Smooth muscle cell (in vitro differentiated cells): ENCODE measurements at regions not wholly inside any gene's neighbourhood (a gene's known extent, or its start where the extent isn't known, plus 50 kb on each side); places are given as distances from the start of the nearest gene placed in this dataset.

Experiments
- DNase-seq: peaks from one replicate; lab custom pipeline; 2025; ENCODE audit not compliant: unreplicated experiment; lab: John Stamatoyannopoulos, UW
- H2AFZ ChIP-seq: fragments of 200-600 bp; sonication (generic); 2 replicates; pipeline ENCODE4 v1.6.0; 2016; ENCODE audit warnings: antibody characterized with exemption, low read depth, mild to moderate bottlenecking
- H3F3A ChIP-seq: fragments of 200-600 bp; sonication (generic); 2 replicates; pipeline ENCODE4 v1.6.0; 2017; ENCODE audit warnings: antibody characterized with exemption, low read depth
- H3K27ac ChIP-seq: fragments of 200-600 bp; sonication (generic); 2 replicates; pipeline ENCODE4 v1.5.1; 2016; ENCODE audit warnings: low read depth, mild to moderate bottlenecking
- H3K27me3 ChIP-seq: fragments of 200-600 bp; sonication (generic); 2 replicates; pipeline ENCODE4 v1.6.1; 2016; ENCODE audit warnings: low read depth, mild to moderate bottlenecking
- H3K36me3 ChIP-seq: fragments of 200-600 bp; sonication (generic); 2 replicates; pipeline ENCODE4 v1.5.1; 2016; ENCODE audit warnings: low read depth
- H3K4me1 ChIP-seq: fragments of 200-600 bp; sonication (generic); 2 replicates; pipeline ENCODE4 v1.5.1; 2016; ENCODE audit warnings: low read depth
- H3K4me2 ChIP-seq: fragments of 200-600 bp; sonication (generic); 2 replicates; pipeline ENCODE4 v1.6.0; 2016; ENCODE audit warnings: mild to moderate bottlenecking
- H3K4me3 ChIP-seq: fragments of 200-600 bp; sonication (generic); 2 replicates; pipeline ENCODE4 v1.5.1; 2016; ENCODE audit warnings: mild to moderate bottlenecking
- H3K79me2 ChIP-seq: fragments of 200-600 bp; sonication (generic); 2 replicates; pipeline ENCODE4 v1.6.0; 2016; ENCODE audit warnings: low read depth, mild to moderate bottlenecking
- H3K9ac ChIP-seq: fragments of 200-600 bp; sonication (generic); 2 replicates; pipeline ENCODE4 v1.6.0; 2016; ENCODE audit warnings: low read depth
- H3K9me3 ChIP-seq: fragments of 200-600 bp; sonication (generic); replicated peaks from 2 replicates; pipeline ENCODE4 v1.5.1; 2016; ENCODE audit warnings: low read depth
- H4K20me1 ChIP-seq: fragments of 200-600 bp; sonication (generic); 2 replicates; pipeline ENCODE4 v1.6.0; 2016; ENCODE audit warnings: low read depth
- WGBS: methylation state at CpG from one replicate; pipeline ENCODE4 v1.1.7; 2016; ENCODE audit warnings: low lambda C conversion rate; 5-methylcytosine and 5-hydroxymethylcytosine counted together
- TF ChIP-seq, protein P1 (sequence below): fragments of 200-600 bp; sonication (generic); IDR thresholded peaks from 2 replicates; pipeline ENCODE4 v1.5.1; 2017; ENCODE audit warnings: borderline replicate concordance, mild to moderate bottlenecking, antibody characterized with exemption; ENCODE audit not compliant: insufficient read depth, poor library complexity, severe bottlenecking

DNA sequence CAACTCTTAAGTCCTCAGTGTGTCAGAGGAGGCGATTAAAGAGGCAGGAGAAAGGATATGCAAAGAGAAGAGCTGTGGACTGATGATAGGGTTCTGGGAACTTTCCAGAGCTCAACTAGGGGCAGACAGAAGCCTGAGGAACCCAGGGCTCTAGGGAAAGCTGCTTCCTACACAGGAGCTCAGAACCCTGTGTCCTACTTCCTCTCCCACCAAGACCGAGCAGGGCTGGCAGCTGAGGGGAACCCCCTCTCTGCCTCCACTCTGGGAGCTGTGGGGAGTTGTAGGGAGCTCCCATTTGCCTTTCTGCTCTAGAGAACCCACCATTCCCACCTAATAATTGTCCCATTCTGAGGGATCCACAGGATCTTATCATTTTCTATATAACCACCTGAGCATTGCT is 674.3 kb downstream of the ACTL7B start:
- Histone ChIP-seq H2AFZ (no peak overlapping the region), H3F3A (no peaks in the 10 kb centered on the region), H3K4me3 (no peak overlapping the region), H3K27me3 (no peaks in the 10 kb centered on the region), H3K36me3 (no peaks in the 10 kb centered on the region), H3K4me2 (no peak overlapping the region), H3K4me1 (no peaks in the 10 kb centered on the region), H3K9ac (no peak overlapping the region), H3K9me3 (no peaks in the 10 kb centered on the region), H3K27ac (no peak overlapping the region), H3K79me2 (no peaks in the 10 kb centered on the region), H4K20me1 (no peaks in the 10 kb centered on the region)
- TF ChIP-seq, protein P1, sequence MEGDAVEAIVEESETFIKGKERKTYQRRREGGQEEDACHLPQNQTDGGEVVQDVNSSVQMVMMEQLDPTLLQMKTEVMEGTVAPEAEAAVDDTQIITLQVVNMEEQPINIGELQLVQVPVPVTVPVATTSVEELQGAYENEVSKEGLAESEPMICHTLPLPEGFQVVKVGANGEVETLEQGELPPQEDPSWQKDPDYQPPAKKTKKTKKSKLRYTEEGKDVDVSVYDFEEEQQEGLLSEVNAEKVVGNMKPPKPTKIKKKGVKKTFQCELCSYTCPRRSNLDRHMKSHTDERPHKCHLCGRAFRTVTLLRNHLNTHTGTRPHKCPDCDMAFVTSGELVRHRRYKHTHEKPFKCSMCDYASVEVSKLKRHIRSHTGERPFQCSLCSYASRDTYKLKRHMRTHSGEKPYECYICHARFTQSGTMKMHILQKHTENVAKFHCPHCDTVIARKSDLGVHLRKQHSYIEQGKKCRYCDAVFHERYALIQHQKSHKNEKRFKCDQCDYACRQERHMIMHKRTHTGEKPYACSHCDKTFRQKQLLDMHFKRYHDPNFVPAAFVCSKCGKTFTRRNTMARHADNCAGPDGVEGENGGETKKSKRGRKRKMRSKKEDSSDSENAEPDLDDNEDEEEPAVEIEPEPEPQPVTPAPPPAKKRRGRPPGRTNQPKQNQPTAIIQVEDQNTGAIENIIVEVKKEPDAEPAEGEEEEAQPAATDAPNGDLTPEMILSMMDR, result no peak
- DNase-seq, result no peak
- WGBS, result 100% methylated on average over 2 of the region's 2 CpGs

DNA sequence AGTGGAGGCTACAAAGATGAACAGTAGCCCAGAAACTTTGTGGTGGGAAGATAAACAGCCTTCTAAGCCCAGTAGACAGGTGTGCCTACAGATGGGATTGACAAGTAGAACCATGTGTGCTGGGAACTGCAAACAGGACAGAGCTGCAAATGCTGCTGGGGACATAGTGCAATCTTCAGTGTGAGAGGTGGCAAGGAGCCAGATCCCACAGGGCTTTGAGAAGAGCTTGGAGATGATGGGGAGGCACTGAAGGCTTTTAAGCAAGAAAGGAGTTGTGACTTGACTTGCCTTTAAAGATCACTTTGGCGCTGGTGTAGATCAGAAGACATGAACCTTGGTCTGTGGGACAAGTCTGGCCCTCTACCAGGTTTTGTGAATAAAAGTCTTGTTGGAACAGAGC is 675.2 kb downstream of the ACTL7B start:
- Histone ChIP-seq H3K9ac (no peak overlapping the region), H2AFZ (no peak overlapping the region), H3F3A (no peaks in the 10 kb centered on the region), H3K4me2 (no peak overlapping the region), H3K79me2 (no peaks in the 10 kb centered on the region), H3K4me1 (no peaks in the 10 kb centered on the region), H3K36me3 (no peaks in the 10 kb centered on the region), H4K20me1 (no peaks in the 10 kb centered on the region), H3K27ac (no peak overlapping the region), H3K27me3 (no peaks in the 10 kb centered on the region), H3K9me3 (no peaks in the 10 kb centered on the region), H3K4me3 (no peak overlapping the region)
- WGBS, result 100% methylated on average over 1 of the region's 1 CpG
- no peak for DNase-seq
- TF ChIP-seq, protein P1, result no peak

DNA sequence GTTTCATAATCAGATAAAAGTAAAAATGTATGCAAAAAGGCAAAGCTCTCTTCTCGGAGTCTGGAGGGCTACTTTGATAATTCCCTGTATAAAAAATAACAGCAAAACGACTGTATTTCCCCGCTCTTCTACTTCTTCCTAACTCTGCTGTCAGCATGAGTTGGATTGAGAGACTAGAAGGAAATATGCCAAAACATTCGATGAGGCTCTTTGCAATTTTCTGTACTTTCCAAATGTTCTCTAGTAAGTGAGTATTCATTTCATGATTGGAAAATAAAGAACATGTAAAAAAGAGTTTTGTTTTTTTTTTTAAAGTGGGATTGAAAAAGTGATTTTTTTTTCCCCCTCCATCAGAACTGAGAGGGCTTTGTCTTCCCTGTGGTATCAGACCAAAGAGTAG is 677.5 kb downstream of the ACTL7B start:
- no peaks in the 10 kb centered on the region for H3K36me3 ChIP-seq
- H3K4me1 ChIP-seq, result no peaks in the 10 kb centered on the region
- H4K20me1 ChIP-seq, result no peaks in the 10 kb centered on the region
- no peak overlapping the region for H2AFZ ChIP-seq
- no peak overlapping the region for H3K27ac ChIP-seq
- no peak overlapping the region for H3K4me3 ChIP-seq
- H3K4me2 ChIP-seq, result no peak overlapping the region
- H3K79me2 ChIP-seq, result no peaks in the 10 kb centered on the region
- DNase-seq, result no peak
- no peaks in the 10 kb centered on the region for H3F3A ChIP-seq
- no peaks in the 10 kb centered on the region for H3K27me3 ChIP-seq
- 93% methylated on average over 4 of the region's 4 CpGs for WGBS
- TF ChIP-seq, protein P1, result no peak
- no peak overlapping the region for H3K9ac ChIP-seq
- H3K9me3 ChIP-seq, result no peaks in the 10 kb centered on the region

DNA sequence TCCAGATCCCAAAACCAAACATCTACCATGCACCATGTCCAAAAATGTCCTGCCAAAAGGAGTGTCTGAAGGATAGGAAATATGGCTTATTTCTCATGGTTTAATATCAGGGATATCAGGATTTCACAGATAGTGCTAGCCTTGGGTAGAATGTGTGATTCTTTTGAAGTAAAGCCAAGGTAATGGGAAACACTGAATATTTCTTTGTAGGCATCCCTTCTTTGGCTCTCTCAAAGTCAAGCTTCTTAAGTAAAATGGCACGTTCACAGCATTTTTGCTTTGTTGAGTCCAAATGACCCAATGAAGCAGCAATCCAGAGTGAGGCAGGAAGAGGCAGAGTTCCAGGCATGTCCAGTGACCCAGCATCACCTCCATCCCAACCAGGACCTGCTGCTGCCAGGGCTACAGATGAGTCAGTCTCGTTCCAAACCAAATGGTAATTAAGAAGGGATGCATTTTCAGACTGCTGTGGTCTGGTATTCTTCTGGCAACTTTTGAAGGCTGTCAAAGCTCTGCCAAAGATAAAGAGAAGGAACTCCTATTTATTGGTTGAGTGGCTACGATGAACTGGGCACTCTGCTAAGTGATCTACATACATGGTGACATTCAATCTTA is 678.8 kb upstream of the KLF4 start:
- Histone ChIP-seq H3K9me3 (no peaks in the 10 kb centered on the region), H3K4me3 (no peak overlapping the region), H4K20me1 (no peaks in the 10 kb centered on the region), H3K79me2 (no peaks in the 10 kb centered on the region), H2AFZ (no peak overlapping the region), H3K36me3 (no peaks in the 10 kb centered on the region), H3F3A (no peaks in the 10 kb centered on the region), H3K4me1 (peaks cover under 1% of the 10 kb centered on the region), H3K27me3 (no peaks in the 10 kb centered on the region), H3K4me2 (no peak overlapping the region), H3K9ac (no peak overlapping the region), H3K27ac (no peak overlapping the region)
- 38% methylated on average over 3 of the region's 3 CpGs for WGBS
- TF ChIP-seq, protein P1, result no peak
- DNase-seq, result no peak
